T-cell (primary cell): ENCODE measurements at regions not wholly inside any gene's neighbourhood (a gene's known extent, or its start where the extent isn't known, plus 50 kb on each side); places are given as distances from the start of the nearest gene placed in this dataset.

Experiments used
- ATAC-seq, 4 experiments: fragments of 200-7000 bp in 3 of 4; fragments of 150-1000 bp in 1 of 4; cut with Tn5 transposase; replicated peaks in 1 of 4; 1 replicate in 3 of 4; 2 replicates in 1 of 4; pipeline ENCODE4 v1.10.0; 2021; ENCODE audit warnings: moderate library complexity in 3 of 4, mild to moderate bottlenecking in 2 of 4, moderate number of reproducible peaks in 1 of 4
- CTCF ChIA-PET, 2 donors: fragments of 300-600 bp; sonication (Branson Sonifier 250); formaldehyde crosslinking; loops; one replicate each; lab custom pipeline; 2022; ENCODE audit warnings: antibody characterized with exemption in 2 of 2; lab: Charles Lee
- POLR2A ChIA-PET, 2 donors: fragments of 300-600 bp; sonication (Branson Sonifier 250); formaldehyde crosslinking; loops; one replicate each; lab custom pipeline; 2022; ENCODE audit warnings: antibody characterized with exemption in 2 of 2; lab: Charles Lee
- DNase-seq, 35 experiments: peaks; one replicate each; pipeline versions ENCODE4 v3.0.0 to v3.0.0-alpha.2; 2013 to 2023
- H3K27ac ChIP-seq: one replicate; pipeline ENCODE4 v1.5.1; 2013; ENCODE audit warnings: low read length
- H3K27me3 ChIP-seq, 2 experiments: replicated peaks in 1 of 2; 1 replicate in 1 of 2; 2 replicates in 1 of 2; pipeline versions ENCODE4 v1.6.1 to v1.7.0; 2013; ENCODE audit warnings: low read length in 1 of 2, mixed read lengths in 1 of 2; ENCODE audit not compliant: control insufficient read depth in 2 of 2, insufficient read depth in 2 of 2; ENCODE audit errors: extremely low read depth in 1 of 2
- H3K36me3 ChIP-seq, 2 donors: 1 replicate in 1 of 2; 2 replicates in 1 of 2; pipeline versions ENCODE4 v1.6.1 to v1.7.0; 2013; ENCODE audit warnings: low read length in 1 of 2; ENCODE audit not compliant: control insufficient read depth in 2 of 2, insufficient read depth in 1 of 2; ENCODE audit errors: extremely low read depth in 1 of 2
- H3K4me1 ChIP-seq, 2 experiments: 1 replicate in 1 of 2; 2 replicates in 1 of 2; pipeline versions ENCODE4 v1.6.1 to v1.7.0; 2013; ENCODE audit warnings: low read length in 2 of 2, mixed read lengths in 1 of 2; ENCODE audit not compliant: insufficient read depth in 2 of 2, control insufficient read depth in 1 of 2; ENCODE audit errors: extremely low read depth in 1 of 2
- H3K4me3 ChIP-seq, 2 donors: 1 replicate in 1 of 2; 2 replicates in 1 of 2; pipeline versions ENCODE4 v1.5.1 to v1.7.0; 2013; ENCODE audit warnings: mild to moderate bottlenecking in 2 of 2, low read length in 1 of 2, moderate library complexity in 1 of 2; ENCODE audit not compliant: control insufficient read depth in 1 of 2; ENCODE audit errors: extremely low read depth in 1 of 2
- H3K9me3 ChIP-seq: 2 replicates; pipeline ENCODE4 v1.7.0; 2013
- H3K27ac Mint-ChIP-seq, 2 donors: one replicate each; pipeline ENCODE4 v1.8.0; 2020 to 2021; ENCODE audit warnings: mild to moderate bottlenecking in 2 of 2, mixed read lengths in 2 of 2
- H3K27me3 Mint-ChIP-seq, 2 donors: one replicate each; pipeline ENCODE4 v1.8.0; 2021 to 2022; ENCODE audit warnings: mixed read lengths in 2 of 2
- H3K36me3 Mint-ChIP-seq: one replicate; pipeline ENCODE4 v1.8.0; 2021; ENCODE audit warnings: mixed read lengths
- H3K4me1 Mint-ChIP-seq, 3 donors: one replicate each; pipeline ENCODE4 v1.8.0; 2020 to 2022; ENCODE audit warnings: mixed read lengths in 3 of 3, mild to moderate bottlenecking in 1 of 3
- H3K4me3 Mint-ChIP-seq, 3 donors: one replicate each; pipeline ENCODE4 v1.8.0; 2020 to 2022; ENCODE audit warnings: mild to moderate bottlenecking in 3 of 3, mixed read lengths in 3 of 3, moderate library complexity in 3 of 3
- H3K9me3 Mint-ChIP-seq, 3 donors: one replicate each; pipeline ENCODE4 v1.8.0; 2020 to 2022; ENCODE audit warnings: mixed read lengths in 3 of 3
- WGBS: methylation state at CpG from one replicate; pipeline ENCODE4 v1.1.5; 2013; ENCODE audit warnings: missing lambda C conversion rate; ENCODE audit not compliant: insufficient coverage; 5-methylcytosine and 5-hydroxymethylcytosine counted together

- ChIA-PET POLR2A (no interaction called here), CTCF (no interaction called here)
- Histone ChIP-seq H3K27me3 (peaks cover 2 to 16% of the 10 kb centered on the region in 2 experiments), H3K36me3 (no peaks in the 10 kb centered on the region), H3K27ac (no peak overlapping the region), H3K4me3 (no peak overlapping the region), H3K4me1 (no peaks in the 10 kb centered on the region), H3K9me3 (no peaks in the 10 kb centered on the region)
- Mint-ChIP-seq H3K27me3 (peaks cover 8 to 34% of the 10 kb centered on the region in 2 donors), H3K9me3 (peaks cover 0 to 6% (median 4%) of the 10 kb centered on the region in 3 donors), H3K4me1 (no peaks in the 10 kb centered on the region), H3K4me3 (no peak overlapping the region), H3K36me3 (no peaks in the 10 kb centered on the region), H3K27ac (no peak overlapping the region)
- DNase-seq = no peak
- no peak for ATAC-seq
Measured at GRCh38 chr1:30291526-30291925, 431.9 kb downstream of the MATN1 start.

GRCh38 chr1:30290581-30290980, 432.8 kb downstream of the MATN1 start:
- no peaks in the 10 kb centered on the region for H3K4me1 ChIP-seq
- no peak for ATAC-seq
- POLR2A ChIA-PET = no interaction called here
- H3K27me3 ChIP-seq = peaks cover 2 to 19% of the 10 kb centered on the region in 2 experiments
- no CpG with 5 or more reads among the region's 1 CpG for WGBS
- no peak for DNase-seq
- H3K4me3 ChIP-seq = no peak overlapping the region
- no peaks in the 10 kb centered on the region for H3K36me3 Mint-ChIP-seq
- no peak overlapping the region for H3K27ac Mint-ChIP-seq
- no peaks in the 10 kb centered on the region for H3K9me3 ChIP-seq
- no peak overlapping the region for H3K27ac ChIP-seq
- H3K27me3 Mint-ChIP-seq = peaks cover 8 to 31% of the 10 kb centered on the region in 2 donors
- H3K4me3 Mint-ChIP-seq = no peak overlapping the region
- H3K4me1 Mint-ChIP-seq = no peaks in the 10 kb centered on the region
- no peaks in the 10 kb centered on the region for H3K36me3 ChIP-seq
- CTCF ChIA-PET = no interaction called here
- peaks cover 0 to 6% (median 4%) of the 10 kb centered on the region in 3 donors for H3K9me3 Mint-ChIP-seq

- Mint-ChIP-seq H3K4me3 (no peak overlapping the region), H3K4me1 (peaks cover 4 to 10% (median 7%) of the 10 kb centered on the region in 3 donors), H3K27ac (no peak overlapping the region), H3K36me3 (no peaks in the 10 kb centered on the region), H3K9me3 (peaks cover 0 to 3% (median 1%) of the 10 kb centered on the region in 3 donors), H3K27me3 (peaks cover 8 to 24% of the 10 kb centered on the region in 2 donors)
- no peaks in the 10 kb centered on the region for H3K36me3 ChIP-seq
- 71% methylated on average over 5 of the region's 8 CpGs for WGBS
- H3K4me1 ChIP-seq = peaks cover 0 to 5% of the 10 kb centered on the region in 2 experiments
- no peak overlapping the region for H3K27ac ChIP-seq
- ATAC-seq (no peak), DNase-seq (no peak)
- H3K9me3 ChIP-seq = no peaks in the 10 kb centered on the region
- ChIA-PET CTCF (no interaction called here), POLR2A (no interaction called here)
- no peak overlapping the region for H3K4me3 ChIP-seq
- H3K27me3 ChIP-seq = peaks cover 2 to 18% of the 10 kb centered on the region in 2 experiments
Measured at GRCh38 chr1:30287976-30288375, 435.4 kb downstream of the MATN1 start.

- H3K4me3 Mint-ChIP-seq = no peak overlapping the region
- CTCF ChIA-PET = no interaction called here
- no peaks in the 10 kb centered on the region for H3K36me3 ChIP-seq
- no peak overlapping the region for H3K4me3 ChIP-seq
- ATAC-seq (no peak), DNase-seq (no peak)
- H3K27ac ChIP-seq = no peak overlapping the region
- POLR2A ChIA-PET = no interaction called here
- peaks cover 6 to 18% (median 14%) of the 10 kb centered on the region in 3 donors for H3K4me1 Mint-ChIP-seq
- peaks cover 8 to 24% of the 10 kb centered on the region in 2 donors for H3K27me3 Mint-ChIP-seq
- no peak overlapping the region for H3K27ac Mint-ChIP-seq
- H3K9me3 Mint-ChIP-seq = no peaks in the 10 kb centered on the region
- no peaks in the 10 kb centered on the region for H3K9me3 ChIP-seq
- WGBS = 49% methylated on average over 4 of the region's 6 CpGs
- H3K4me1 ChIP-seq = peaks cover 0 to 10% of the 10 kb centered on the region in 2 experiments
- peaks cover 2 to 18% of the 10 kb centered on the region in 2 experiments for H3K27me3 ChIP-seq
- no peaks in the 10 kb centered on the region for H3K36me3 Mint-ChIP-seq
Measured at GRCh38 chr1:30286988-30287839, 436.2 kb downstream of the MATN1 start.

- H3K4me3 Mint-ChIP-seq = no peak overlapping the region
- no peak for ATAC-seq
- no peak overlapping the region for H3K27ac ChIP-seq
- no peaks in the 10 kb centered on the region for H3K9me3 ChIP-seq
- peaks cover 6 to 23% (median 14%) of the 10 kb centered on the region in 3 donors for H3K4me1 Mint-ChIP-seq
- no peak for DNase-seq
- no peak overlapping the region for H3K27ac Mint-ChIP-seq
- ChIA-PET POLR2A (no interaction called here), CTCF (no interaction called here)
- H3K4me3 ChIP-seq = no peak overlapping the region
- no peaks in the 10 kb centered on the region for H3K9me3 Mint-ChIP-seq
- WGBS = 89% methylated on average over 9 of the region's 13 CpGs
- peaks cover 0 to 10% of the 10 kb centered on the region in 2 experiments for H3K4me1 ChIP-seq
- H3K36me3 Mint-ChIP-seq = no peaks in the 10 kb centered on the region
- H3K27me3 Mint-ChIP-seq = peaks cover 8 to 22% of the 10 kb centered on the region in 2 donors
- no peaks in the 10 kb centered on the region for H3K36me3 ChIP-seq
- peaks cover 2 to 18% of the 10 kb centered on the region in 2 experiments for H3K27me3 ChIP-seq
Measured at GRCh38 chr1:30286241-30286987, 437.0 kb downstream of the MATN1 start.

GRCh38 chr1:30285501-30285932, 437.9 kb downstream of the MATN1 start:
- H3K4me1 Mint-ChIP-seq = peaks cover 6 to 23% (median 14%) of the 10 kb centered on the region in 3 donors
- CTCF ChIA-PET = no interaction called here
- ATAC-seq = no peak
- H3K27me3 ChIP-seq = peaks cover under 1 to 18% of the 10 kb centered on the region in 2 experiments
- H3K4me3 Mint-ChIP-seq = no peak overlapping the region
- DNase-seq = no peak
- H3K36me3 ChIP-seq = no peaks in the 10 kb centered on the region
- H3K27me3 Mint-ChIP-seq = peaks cover 6 to 16% of the 10 kb centered on the region in 2 donors
- 78% methylated on average over 8 of the region's 12 CpGs for WGBS
- no peaks in the 10 kb centered on the region for H3K36me3 Mint-ChIP-seq
- no peak overlapping the region for H3K4me3 ChIP-seq
- H3K9me3 Mint-ChIP-seq = no peaks in the 10 kb centered on the region
- H3K27ac ChIP-seq = no peak overlapping the region
- H3K4me1 ChIP-seq = peaks cover 0 to 10% of the 10 kb centered on the region in 2 experiments
- no peak overlapping the region for H3K27ac Mint-ChIP-seq
- no peaks in the 10 kb centered on the region for H3K9me3 ChIP-seq
- POLR2A ChIA-PET = no interaction called here
